HCT116 (cell line): ENCODE measurements at regions not wholly inside any gene's neighbourhood (a gene's known extent, or its start where the extent isn't known, plus 50 kb on each side); places are given as distances from the start of the nearest gene placed in this dataset.

Source experiments
- ATAC-seq: fragments of 200-7000 bp; cut with Tn5 transposase; 2 replicates; pipeline ENCODE4 v1.9.1; 2020; ENCODE audit warnings: mild to moderate bottlenecking, moderate library complexity
- BruUV-seq: library from RNA; stranded (reverse); fragments of 400-500 nt; replicated peaks from 2 replicates; lab custom pipeline; 2021; lab: Mats Ljungman, UMichigan
- CTCF ChIA-PET: fragments of 300-600 bp; sonication (Branson Sonifier 250); formaldehyde crosslinking; loops from one replicate; lab custom pipeline; 2021; ENCODE audit warnings: antibody characterized with exemption; lab: Charles Lee
- POLR2A ChIA-PET: fragments of 300-600, 350-600 bp; sonication (Branson Sonifier 250); formaldehyde crosslinking; loops from one replicate; lab custom pipeline; 2021; ENCODE audit warnings: antibody characterized with exemption; lab: Charles Lee
- RAD21 ChIA-PET, 2 experiments: fragments of 300-600 bp; sonication (Branson Sonifier 250); formaldehyde crosslinking; loops; one replicate each; lab custom pipeline; 2023; ENCODE audit warnings: low total read pairs in 2 of 2; ENCODE audit not compliant: uncharacterized antibody in 2 of 2, unreplicated experiment in 2 of 2, low non-redundant PET in 1 of 2; lab: Charles Lee
- DNase-seq: peaks from one replicate; pipeline ENCODE4 v3.0.0-alpha.2; 2010; ENCODE audit warnings: low read depth, low spot score
- H2AFZ ChIP-seq: fragments of 200-600 bp; shearing (Covaris generic), sonication (generic); 2 replicates; pipeline ENCODE4 v1.6.1; 2017; ENCODE audit warnings: low read depth, mixed run types, mixed read lengths, antibody characterized with exemption, low read length; ENCODE audit not compliant: poor library complexity, severe bottlenecking
- H3K27ac ChIP-seq: 2 replicates; pipeline ENCODE4 v1.5.1; 2012; ENCODE audit warnings: low read depth, low read length
- H3K27me3 ChIP-seq: fragments of 200-600 bp; sonication (generic); 2 replicates; pipeline ENCODE4 v1.6.1; 2016; ENCODE audit warnings: mixed run types, low read length, mixed read lengths; ENCODE audit not compliant: insufficient read depth
- H3K36me3 ChIP-seq, 2 experiments: fragments of 200-500 bp in 1 of 2; fragments of 200-600 bp in 1 of 2; sonication (Bioruptor generic) in 1 of 2; sonication (generic) in 1 of 2; 2 replicates each; pipeline versions ENCODE4 v1.5.1 to v1.6.1; 2014 to 2016; ENCODE audit warnings: low read length in 2 of 2, inconsistent platforms in 1 of 2, mixed read lengths in 1 of 2, mixed run types in 1 of 2; ENCODE audit not compliant: insufficient read depth in 2 of 2, control insufficient read depth in 1 of 2
- H3K4me1 ChIP-seq, 2 experiments: fragments of 200-600 bp in 1 of 2; sonication (generic) in 1 of 2; 2 replicates each; pipeline versions ENCODE4 v1.5.1 to v1.6.1; 2012 to 2017; ENCODE audit warnings: low read length in 2 of 2, inconsistent platforms in 1 of 2, mild to moderate bottlenecking in 1 of 2, mixed read lengths in 1 of 2, mixed run types in 1 of 2, moderate library complexity in 1 of 2; ENCODE audit not compliant: insufficient read depth in 2 of 2, control insufficient read depth in 1 of 2
- H3K4me2 ChIP-seq: fragments of 200-600 bp; sonication (generic); 2 replicates; pipeline ENCODE4 v1.6.1; 2017; ENCODE audit warnings: mixed run types, low read length, mixed read lengths
- H3K4me3 ChIP-seq, 2 experiments: fragments of 200-600 bp in 1 of 2; sonication (generic) in 1 of 2; replicated peaks in 1 of 2; 2 replicates each; pipeline ENCODE4 v1.5.1; 2011 to 2016; ENCODE audit warnings: low read length in 2 of 2, control low read depth in 1 of 2, low read depth in 1 of 2, mild to moderate bottlenecking in 1 of 2, mixed read lengths in 1 of 2, mixed run types in 1 of 2
- H3K79me2 ChIP-seq: fragments of 200-600 bp; sonication (generic); 2 replicates; pipeline ENCODE4 v1.6.1; 2017; ENCODE audit warnings: mild to moderate bottlenecking, mixed run types, low read length, moderate library complexity, mixed read lengths; ENCODE audit not compliant: insufficient read depth
- H3K9ac ChIP-seq: fragments of 200-600 bp; sonication (generic); 2 replicates; pipeline ENCODE4 v1.6.1; 2016; ENCODE audit warnings: low read length, mixed read lengths
- H3K9me2 ChIP-seq: fragments of 200-600 bp; sonication (generic), shearing (Covaris generic); 2 replicates; pipeline ENCODE4 v1.6.1; 2017; ENCODE audit warnings: mixed run types, mild to moderate bottlenecking, moderate library complexity; ENCODE audit not compliant: insufficient read depth
- H3K9me3 ChIP-seq, 2 experiments: fragments of 200-500 bp in 1 of 2; fragments of 200-600 bp in 1 of 2; sonication (Bioruptor generic) in 1 of 2; sonication (generic) in 1 of 2; 2 replicates each; pipeline ENCODE4 v1.6.1; 2014 to 2017; ENCODE audit warnings: low read length in 2 of 2, mixed read lengths in 2 of 2, inconsistent platforms in 1 of 2, low read depth in 1 of 2, mild to moderate bottlenecking in 1 of 2, mixed run types in 1 of 2, moderate library complexity in 1 of 2; ENCODE audit not compliant: control insufficient read depth in 1 of 2, insufficient read depth in 1 of 2
- H4K20me1 ChIP-seq: fragments of 200-600 bp; sonication (generic), shearing (Covaris generic); 2 replicates; pipeline ENCODE4 v1.6.1; 2017; ENCODE audit warnings: mixed run types, mild to moderate bottlenecking, moderate library complexity; ENCODE audit not compliant: insufficient read depth
- CEBPB ChIP-seq: IDR thresholded peaks from 2 replicates; pipeline ENCODE4 v1.6.1; 2012; ENCODE audit warnings: low read depth
- ELF1 ChIP-seq: IDR thresholded peaks from 2 replicates; pipeline ENCODE4 v1.6.1; 2012; ENCODE audit warnings: low read depth, borderline replicate concordance
- FOSL1 ChIP-seq: IDR thresholded peaks from 2 replicates; pipeline ENCODE4 v1.6.1; 2012; ENCODE audit warnings: low read depth
- JUND ChIP-seq: IDR thresholded peaks from 2 replicates; pipeline ENCODE4 v1.6.1; 2012
- POLR2AphosphoS5 ChIP-seq: IDR thresholded peaks from 2 replicates; pipeline ENCODE4 v1.6.1; 2011; ENCODE audit warnings: mild to moderate bottlenecking, low read depth, low read length, moderate library complexity
- SIN3A ChIP-seq: IDR thresholded peaks from 2 replicates; pipeline ENCODE4 v1.6.1; 2012; ENCODE audit warnings: low read depth
- SP1 ChIP-seq: IDR thresholded peaks from 2 replicates; pipeline ENCODE4 v1.6.1; 2012; ENCODE audit warnings: low read depth
- SRF ChIP-seq: IDR thresholded peaks from 2 replicates; pipeline ENCODE4 v1.6.1; 2012; ENCODE audit warnings: low read depth
- TCF7L2 ChIP-seq: IDR thresholded peaks from 2 replicates; pipeline ENCODE4 v1.7.0; 2011; ENCODE audit warnings: borderline replicate concordance, inconsistent platforms; ENCODE audit not compliant: insufficient read depth, insufficient read length; ENCODE audit errors: extremely low read depth
- YY1 ChIP-seq: IDR thresholded peaks from 2 replicates; pipeline ENCODE4 v1.6.1; 2011; ENCODE audit warnings: low read length, low read depth, moderate library complexity, mild to moderate bottlenecking; ENCODE audit not compliant: insufficient replicate concordance; ENCODE audit errors: extremely low read depth
- ZFX ChIP-seq: fragments of 450-650 bp; IDR thresholded peaks from 2 replicates; pipeline ENCODE4 v1.6.1; 2017
- intact Hi-C: fragments of 100-400 bp; cut with micrococcal nuclease; formaldehyde crosslinking; loops from 2 replicates; pipeline ENCODE4 v1.10.0; 2022
- TF ChIP-seq, protein P1 (sequence below): IDR thresholded peaks from 2 replicates; pipeline ENCODE4 v1.6.1; 2011; ENCODE audit warnings: mild to moderate bottlenecking, low read length, moderate library complexity; ENCODE audit not compliant: insufficient replicate concordance; ENCODE audit errors: extremely low read depth

DNA sequence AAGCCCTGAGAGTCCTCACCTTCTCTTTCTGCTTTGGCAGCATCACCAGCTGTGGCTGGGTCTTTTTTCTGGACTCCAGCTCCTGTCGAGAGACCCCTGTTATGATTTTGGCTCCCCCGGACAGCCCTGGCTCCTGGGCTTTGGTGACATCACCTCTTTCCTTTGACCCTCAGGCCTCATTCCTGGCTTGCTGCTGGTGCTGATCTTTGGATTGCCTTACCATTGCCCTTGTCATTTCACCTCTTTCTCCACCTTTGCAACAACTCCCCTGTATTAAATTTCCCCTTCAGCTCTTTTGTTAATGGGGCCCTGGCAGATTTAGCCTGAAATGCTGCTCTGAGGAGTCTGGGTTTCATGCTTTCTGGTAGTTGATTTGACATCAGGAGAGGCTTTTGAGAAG is 322.8 kb downstream of the ZSWIM6 start:
- H3K36me3 ChIP-seq: no peaks in the 10 kb centered on the region
- no peak overlapping the region for H3K27ac ChIP-seq
- H3K27me3 ChIP-seq: no peaks in the 10 kb centered on the region
- no peak for ATAC-seq
- TF ChIP-seq JUND (no peak), FOSL1 (no peak), CEBPB (no peak), ELF1 (no peak), SIN3A (no peak), YY1 (no peak), ZFX (no peak), TCF7L2 (no peak), POLR2AphosphoS5 (no peak), SRF (no peak), SP1 (no peak)
- H3K9ac ChIP-seq: no peak overlapping the region
- H3K9me2 ChIP-seq: no peaks in the 10 kb centered on the region
- no peak overlapping the region for H2AFZ ChIP-seq
- H3K79me2 ChIP-seq: no peaks in the 10 kb centered on the region
- DNase-seq: no peak
- BruUV-seq: no TSS peak
- H3K4me1 ChIP-seq: no peaks in the 10 kb centered on the region
- intact Hi-C loops: no loop called here
- ChIA-PET POLR2A (no interaction called here), RAD21 (no interaction called here), CTCF (no interaction called here)
- no peaks in the 10 kb centered on the region for H3K9me3 ChIP-seq
- no peak overlapping the region for H3K4me2 ChIP-seq
- H4K20me1 ChIP-seq: no peaks in the 10 kb centered on the region
- H3K4me3 ChIP-seq: no peak overlapping the region

- intact Hi-C loops: no loop called here
- H3K36me3 ChIP-seq: no peaks in the 10 kb centered on the region
- CTCF ChIA-PET: interaction anchor here (2.3 kb wide), 1 partner anchor 602 kb away, joined by 12 read pairs; no protein-coding TSS in a partner anchor
- no peak overlapping the region for H2AFZ ChIP-seq
- H3K79me2 ChIP-seq: no peaks in the 10 kb centered on the region
- H3K9me2 ChIP-seq: no peaks in the 10 kb centered on the region
- ATAC-seq: no peak
- no peaks in the 10 kb centered on the region for H4K20me1 ChIP-seq
- no peak for TF ChIP-seq CEBPB
- no peak for TF ChIP-seq FOSL1
- TF ChIP-seq ZFX: no peak
- TF ChIP-seq, protein P1, sequence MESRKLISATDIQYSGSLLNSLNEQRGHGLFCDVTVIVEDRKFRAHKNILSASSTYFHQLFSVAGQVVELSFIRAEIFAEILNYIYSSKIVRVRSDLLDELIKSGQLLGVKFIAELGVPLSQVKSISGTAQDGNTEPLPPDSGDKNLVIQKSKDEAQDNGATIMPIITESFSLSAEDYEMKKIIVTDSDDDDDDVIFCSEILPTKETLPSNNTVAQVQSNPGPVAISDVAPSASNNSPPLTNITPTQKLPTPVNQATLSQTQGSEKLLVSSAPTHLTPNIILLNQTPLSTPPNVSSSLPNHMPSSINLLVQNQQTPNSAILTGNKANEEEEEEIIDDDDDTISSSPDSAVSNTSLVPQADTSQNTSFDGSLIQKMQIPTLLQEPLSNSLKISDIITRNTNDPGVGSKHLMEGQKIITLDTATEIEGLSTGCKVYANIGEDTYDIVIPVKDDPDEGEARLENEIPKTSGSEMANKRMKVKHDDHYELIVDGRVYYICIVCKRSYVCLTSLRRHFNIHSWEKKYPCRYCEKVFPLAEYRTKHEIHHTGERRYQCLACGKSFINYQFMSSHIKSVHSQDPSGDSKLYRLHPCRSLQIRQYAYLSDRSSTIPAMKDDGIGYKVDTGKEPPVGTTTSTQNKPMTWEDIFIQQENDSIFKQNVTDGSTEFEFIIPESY: no peak
- TF ChIP-seq, all 23 proteins: peak for 0
- H3K27ac ChIP-seq: no peak overlapping the region
- POLR2A ChIA-PET: no interaction called here
- no peaks in the 10 kb centered on the region for H3K27me3 ChIP-seq
- H3K9me3 ChIP-seq: no peaks in the 10 kb centered on the region
- no peaks in the 10 kb centered on the region for H3K4me1 ChIP-seq
- no peak overlapping the region for H3K4me2 ChIP-seq
- no TSS peak for BruUV-seq
- H3K9ac ChIP-seq: no peak overlapping the region
- RAD21 ChIA-PET: no interaction called here
- DNase-seq: no peak
- H3K4me3 ChIP-seq: no peak overlapping the region
Observed at GRCh38 chr5:61657010-61657409, 325.0 kb downstream of the ZSWIM6 start.
